GM12873 (cell line): ENCODE measurements at regions not wholly inside any gene's neighbourhood (a gene's known extent, or its start where the extent isn't known, plus 50 kb on each side); places are given as distances from the start of the nearest gene placed in this dataset.

Experiments
- TF ChIP-seq, protein P1 (sequence below): IDR thresholded peaks from 2 replicates; pipeline ENCODE4 v1.5.1; 2012; ENCODE audit warnings: low read depth, mild to moderate bottlenecking, moderate library complexity, low read length, control low read depth; ENCODE audit not compliant: insufficient read depth; ENCODE audit errors: missing control alignments

DNA sequence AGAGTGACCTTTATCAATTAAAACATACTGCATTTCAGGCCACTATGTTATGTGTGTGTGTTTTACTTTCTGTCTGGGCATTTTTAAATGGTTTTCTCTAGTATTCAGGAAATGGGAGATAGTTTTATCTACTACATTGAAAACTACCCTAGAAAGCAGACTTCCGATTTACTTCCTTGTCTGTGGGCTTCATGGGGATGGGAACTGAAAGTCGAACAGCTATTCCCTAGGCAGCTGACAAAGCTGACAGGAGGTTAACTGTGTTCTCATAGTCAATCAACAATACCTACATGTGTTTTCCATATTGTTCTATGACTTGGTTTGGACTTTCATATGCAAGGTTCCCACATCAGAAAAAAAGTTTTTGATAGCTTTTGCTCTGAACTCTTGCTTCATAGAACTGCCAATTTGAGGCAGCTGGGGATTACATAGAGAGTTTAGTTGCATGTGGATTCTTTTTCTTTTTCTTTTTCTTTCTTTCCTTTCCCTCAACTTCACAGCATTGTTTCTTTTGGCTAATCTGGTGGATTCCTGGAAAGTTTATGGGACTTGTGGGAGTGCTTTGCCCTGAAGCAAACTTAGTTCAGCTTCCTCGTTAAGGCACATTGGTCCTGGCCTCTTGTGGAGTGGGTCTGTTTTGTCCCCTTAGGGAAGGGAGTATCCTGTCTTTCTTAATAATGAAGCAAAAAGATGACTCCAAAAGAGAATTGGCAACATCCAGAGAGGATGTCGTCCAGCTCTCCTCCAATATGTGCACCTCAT, 327.1 kb upstream of the GIMD1 start:
- TF ChIP-seq, protein P1, sequence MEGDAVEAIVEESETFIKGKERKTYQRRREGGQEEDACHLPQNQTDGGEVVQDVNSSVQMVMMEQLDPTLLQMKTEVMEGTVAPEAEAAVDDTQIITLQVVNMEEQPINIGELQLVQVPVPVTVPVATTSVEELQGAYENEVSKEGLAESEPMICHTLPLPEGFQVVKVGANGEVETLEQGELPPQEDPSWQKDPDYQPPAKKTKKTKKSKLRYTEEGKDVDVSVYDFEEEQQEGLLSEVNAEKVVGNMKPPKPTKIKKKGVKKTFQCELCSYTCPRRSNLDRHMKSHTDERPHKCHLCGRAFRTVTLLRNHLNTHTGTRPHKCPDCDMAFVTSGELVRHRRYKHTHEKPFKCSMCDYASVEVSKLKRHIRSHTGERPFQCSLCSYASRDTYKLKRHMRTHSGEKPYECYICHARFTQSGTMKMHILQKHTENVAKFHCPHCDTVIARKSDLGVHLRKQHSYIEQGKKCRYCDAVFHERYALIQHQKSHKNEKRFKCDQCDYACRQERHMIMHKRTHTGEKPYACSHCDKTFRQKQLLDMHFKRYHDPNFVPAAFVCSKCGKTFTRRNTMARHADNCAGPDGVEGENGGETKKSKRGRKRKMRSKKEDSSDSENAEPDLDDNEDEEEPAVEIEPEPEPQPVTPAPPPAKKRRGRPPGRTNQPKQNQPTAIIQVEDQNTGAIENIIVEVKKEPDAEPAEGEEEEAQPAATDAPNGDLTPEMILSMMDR = no peak

DNA sequence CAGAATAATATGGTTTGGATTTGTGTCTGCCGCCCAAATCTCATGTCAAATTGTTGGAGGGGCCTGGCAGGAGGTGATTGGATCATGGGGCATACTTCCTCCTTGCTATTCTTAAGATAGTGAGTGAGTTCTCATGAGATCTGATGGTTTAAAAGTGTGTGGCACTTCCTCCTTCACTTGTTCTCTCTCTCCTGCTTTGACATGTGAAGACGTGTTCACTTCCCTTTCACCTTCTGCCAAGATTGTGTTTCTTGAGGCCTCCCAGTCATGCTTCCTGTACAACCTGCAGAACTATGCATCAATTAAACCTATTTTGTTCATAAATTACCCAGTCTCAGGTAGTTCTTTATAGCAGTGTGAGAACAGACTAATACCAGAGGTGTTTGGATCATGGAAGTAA, 325.7 kb upstream of the GIMD1 start:
- TF ChIP-seq, protein P1 = no peak

DNA sequence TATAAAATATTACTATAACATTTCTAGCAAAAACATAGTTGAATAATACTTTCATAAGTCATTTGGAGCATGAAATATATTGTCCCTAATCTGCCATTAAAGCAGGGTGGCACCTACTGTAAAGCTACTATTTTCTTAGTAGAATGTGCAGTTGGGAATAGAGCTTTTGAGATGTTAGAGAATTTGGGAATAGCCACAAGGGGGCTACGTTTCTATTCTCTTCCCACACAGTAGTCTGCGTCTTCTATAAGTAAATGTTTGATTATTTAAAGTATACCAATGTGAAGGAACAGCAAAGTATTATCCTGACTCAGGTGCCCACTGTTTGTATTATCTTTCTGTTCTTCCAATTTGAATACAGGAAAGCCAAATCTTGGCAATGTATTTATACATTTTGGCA, 323.2 kb upstream of the GIMD1 start:
- TF ChIP-seq, protein P1 = no peak

DNA sequence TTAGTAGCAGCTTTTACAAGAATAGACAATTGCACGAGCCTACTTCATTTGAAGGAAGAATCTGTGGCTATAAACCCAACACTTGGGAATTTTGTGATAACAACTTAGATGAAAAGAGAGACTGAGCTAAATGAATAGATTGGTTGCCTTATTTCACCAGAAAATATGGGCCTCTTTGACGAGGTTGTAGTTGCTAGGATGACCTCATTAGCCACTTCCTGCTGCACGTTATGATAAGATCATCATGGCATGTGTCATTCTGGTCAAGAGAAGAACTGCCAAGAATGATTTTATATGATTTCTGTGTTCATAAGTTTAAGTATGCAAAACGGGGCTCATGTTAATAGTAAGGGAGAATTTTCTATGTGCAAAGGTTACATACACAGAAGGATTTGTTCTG, 321.9 kb upstream of the GIMD1 start:
- TF ChIP-seq, protein P1 = no peak

DNA sequence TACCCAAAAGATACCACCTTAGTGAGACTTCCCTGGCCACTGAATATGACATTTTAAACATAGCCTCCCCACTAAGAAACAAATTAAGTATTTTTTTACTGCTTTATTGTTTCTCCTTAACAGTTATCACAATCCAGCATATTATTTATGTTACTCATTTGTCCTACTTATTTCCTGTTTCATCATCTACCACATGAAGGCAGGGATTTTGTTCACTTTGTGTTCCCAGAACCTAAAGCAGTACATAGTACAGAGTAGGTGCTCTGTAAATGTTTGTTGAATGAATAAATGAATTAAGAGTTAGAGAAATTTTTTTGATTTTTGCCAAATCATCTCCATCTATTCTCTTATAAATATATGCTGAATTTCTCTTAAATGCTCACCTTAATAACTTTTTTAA, 318.4 kb upstream of the GIMD1 start:
- TF ChIP-seq, protein P1 = no peak

DNA sequence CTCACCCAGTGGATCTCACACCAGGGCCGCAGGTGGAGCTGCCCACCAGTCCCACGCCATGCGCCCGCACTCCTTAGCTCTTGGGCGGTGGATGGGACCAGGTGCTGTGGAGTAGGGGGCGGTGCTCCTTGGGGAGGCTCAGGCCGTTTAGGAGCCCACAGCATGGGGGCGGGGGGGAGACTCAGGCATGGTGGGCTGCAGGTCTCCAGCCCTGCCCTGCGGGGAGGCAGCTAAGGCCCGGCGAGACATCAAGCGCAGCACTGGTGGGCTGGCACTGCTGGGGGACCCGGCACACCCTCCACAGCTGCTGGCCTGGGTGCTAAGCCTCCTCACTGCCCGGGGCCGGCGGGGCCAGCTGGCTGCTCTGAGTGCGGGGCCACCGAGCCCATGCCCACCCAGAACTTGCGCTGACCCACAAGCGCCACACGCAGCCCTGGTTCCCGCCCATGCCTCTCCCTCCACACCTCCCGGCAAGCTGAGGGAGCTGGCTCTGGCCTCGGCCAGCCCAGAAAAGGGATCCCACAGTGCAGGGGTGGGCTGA, 312.9 kb upstream of the GIMD1 start:
- TF ChIP-seq, protein P1 = no peak

DNA sequence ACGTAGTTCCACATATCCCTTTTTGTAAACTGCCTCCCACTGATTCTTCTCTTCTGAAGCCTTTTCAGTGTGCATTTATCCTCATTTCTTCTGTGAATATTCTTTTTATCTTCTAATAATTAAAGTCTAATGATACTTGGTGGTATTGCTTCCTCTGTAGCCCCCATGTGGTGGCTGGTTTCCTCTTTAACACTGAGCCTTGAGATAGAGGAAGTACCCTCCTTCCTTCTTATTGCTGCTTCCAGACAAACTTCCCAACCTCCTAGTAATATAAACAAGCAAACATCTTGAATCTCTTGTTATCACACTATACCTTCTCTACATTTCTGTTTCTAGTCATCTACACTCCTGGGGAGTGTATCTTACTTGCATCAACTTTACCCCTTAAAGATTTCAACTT, 310.5 kb upstream of the GIMD1 start:
- TF ChIP-seq, protein P1 = no peak
